ENCODE measurements at regions not wholly inside any gene's neighbourhood (a gene's known extent, or its start where the extent isn't known, plus 50 kb on each side); places are given as distances from the start of the nearest gene placed in this dataset.

DNA sequence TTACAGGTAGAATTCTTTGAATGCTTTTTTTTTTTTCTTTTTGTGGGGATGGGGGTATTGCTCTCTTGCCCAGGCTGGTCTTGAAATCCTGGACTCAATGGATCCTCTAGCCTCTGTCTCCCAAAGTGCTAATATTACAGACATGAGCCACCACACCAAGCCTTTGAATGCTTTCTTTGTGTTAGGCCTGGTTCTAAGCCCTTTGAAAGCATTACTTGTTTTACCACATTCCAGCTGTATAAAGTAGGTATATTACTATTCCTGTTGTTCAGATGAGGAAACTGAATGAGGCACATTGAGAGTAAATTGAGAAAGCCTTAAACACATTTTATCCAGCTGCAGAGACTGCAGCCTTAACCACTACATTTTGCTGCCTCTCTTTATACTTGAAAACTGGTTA, 841.8 kb upstream of the ADGRL4 start:
- intact Hi-C loops (cut with DNase I) = no loop called here
- FAIRE-seq = no peak

DNA sequence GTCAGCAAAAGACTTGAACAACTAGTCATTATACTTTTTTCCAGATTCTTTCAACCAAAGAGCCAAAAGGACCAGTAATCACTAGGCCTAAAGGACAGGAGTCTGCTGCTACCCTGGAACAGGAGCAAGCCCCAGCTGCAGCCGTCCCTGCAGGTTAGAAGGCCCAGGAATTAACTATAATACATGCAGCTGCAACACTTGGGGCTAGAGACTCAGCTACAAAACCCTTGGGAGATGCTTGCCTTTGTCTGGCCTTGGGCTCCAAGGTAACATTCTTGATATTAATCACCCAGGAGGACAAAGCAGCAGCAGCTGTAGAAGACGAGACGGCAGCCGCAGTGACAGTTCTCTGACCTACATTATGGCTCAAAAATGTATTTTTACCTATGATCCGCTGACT, 841.2 kb upstream of the ADGRL4 start:
- no peak for FAIRE-seq
- intact Hi-C loops (cut with DNase I) = no loop called here

More for the DNA sequence above, 841.8 kb upstream of the ADGRL4 start:
- Histone ChIP-seq H3K36me3 (ENCODE audit: control insufficient read depth in 2 of 3, insufficient read depth in 3 of 3, low read length in 3 of 3) (no peaks in the 10 kb centered on the region), H3K9me3 (ENCODE audit: control insufficient read depth in 2 of 3, insufficient read depth in 1 of 3, low read length in 3 of 3) (no peaks in the 10 kb centered on the region), H3K27ac (ENCODE audit: low read depth in 2 of 2, low read length in 2 of 2) (no peak overlapping the region), H3K4me1 (ENCODE audit: control insufficient read depth in 2 of 3, insufficient read depth in 2 of 3, low read depth in 1 of 3, low read length in 3 of 3) (no peaks in the 10 kb centered on the region), H3K4me3 (ENCODE audit: low read length in 3 of 3) (no peak overlapping the region), H3K27me3 (ENCODE audit: control insufficient read depth, insufficient read depth, low read length) (no peaks in the 10 kb centered on the region), H3K9ac (ENCODE audit: low read length in 3 of 3) (no peak overlapping the region)
- TF ChIP-seq, protein P1, sequence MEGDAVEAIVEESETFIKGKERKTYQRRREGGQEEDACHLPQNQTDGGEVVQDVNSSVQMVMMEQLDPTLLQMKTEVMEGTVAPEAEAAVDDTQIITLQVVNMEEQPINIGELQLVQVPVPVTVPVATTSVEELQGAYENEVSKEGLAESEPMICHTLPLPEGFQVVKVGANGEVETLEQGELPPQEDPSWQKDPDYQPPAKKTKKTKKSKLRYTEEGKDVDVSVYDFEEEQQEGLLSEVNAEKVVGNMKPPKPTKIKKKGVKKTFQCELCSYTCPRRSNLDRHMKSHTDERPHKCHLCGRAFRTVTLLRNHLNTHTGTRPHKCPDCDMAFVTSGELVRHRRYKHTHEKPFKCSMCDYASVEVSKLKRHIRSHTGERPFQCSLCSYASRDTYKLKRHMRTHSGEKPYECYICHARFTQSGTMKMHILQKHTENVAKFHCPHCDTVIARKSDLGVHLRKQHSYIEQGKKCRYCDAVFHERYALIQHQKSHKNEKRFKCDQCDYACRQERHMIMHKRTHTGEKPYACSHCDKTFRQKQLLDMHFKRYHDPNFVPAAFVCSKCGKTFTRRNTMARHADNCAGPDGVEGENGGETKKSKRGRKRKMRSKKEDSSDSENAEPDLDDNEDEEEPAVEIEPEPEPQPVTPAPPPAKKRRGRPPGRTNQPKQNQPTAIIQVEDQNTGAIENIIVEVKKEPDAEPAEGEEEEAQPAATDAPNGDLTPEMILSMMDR (IDR thresholded peaks at IDR 0.05; ENCODE audit: borderline replicate concordance, extremely low read depth, insufficient read depth) = no peak
- DNase-seq = no peak

DNA sequence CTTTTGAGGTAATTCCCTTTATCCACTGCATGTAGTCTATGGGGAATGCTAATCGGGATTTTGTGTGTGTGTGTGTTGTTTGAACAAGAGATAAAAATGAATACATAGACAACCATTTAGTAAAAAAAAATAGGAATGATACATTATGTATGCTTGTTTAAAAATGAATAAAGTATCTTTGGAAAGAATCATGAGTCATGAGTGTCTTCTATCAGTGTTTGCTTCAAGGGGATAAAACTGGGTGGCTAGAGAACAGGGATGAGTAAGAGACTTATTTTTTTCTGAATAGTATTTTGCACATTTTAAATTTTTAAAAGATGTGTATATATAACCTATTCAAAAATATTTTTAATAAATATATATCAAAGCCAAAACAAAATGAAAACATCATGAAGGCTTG, 839.4 kb upstream of the ADGRL4 start:
- FAIRE-seq (no peak), DNase-seq (no peak)
- TF ChIP-seq, protein P1 (IDR thresholded peaks at IDR 0.05; ENCODE audit: borderline replicate concordance, extremely low read depth, insufficient read depth) = no peak
- no peaks in the 10 kb centered on the region for H3K36me3 ChIP-seq (ENCODE audit: control insufficient read depth in 2 of 3, insufficient read depth in 3 of 3, low read length in 3 of 3)
- no peak overlapping the region for H3K9ac ChIP-seq (ENCODE audit: low read length in 3 of 3)
- no peaks in the 10 kb centered on the region for H3K9me3 ChIP-seq (ENCODE audit: control insufficient read depth in 2 of 3, insufficient read depth in 1 of 3, low read length in 3 of 3)
- no peak overlapping the region for H3K4me3 ChIP-seq (ENCODE audit: low read length in 3 of 3)
- intact Hi-C loops (cut with DNase I) = no loop called here
- H3K4me1 ChIP-seq (ENCODE audit: control insufficient read depth in 2 of 3, insufficient read depth in 2 of 3, low read depth in 1 of 3, low read length in 3 of 3) = no peaks in the 10 kb centered on the region
- no peak overlapping the region for H3K27ac ChIP-seq (ENCODE audit: low read depth in 2 of 2, low read length in 2 of 2)
- no peaks in the 10 kb centered on the region for H3K27me3 ChIP-seq (ENCODE audit: control insufficient read depth, insufficient read depth, low read length)

More for the DNA sequence above, 841.2 kb upstream of the ADGRL4 start:
- Histone ChIP-seq H3K36me3 (ENCODE audit: control insufficient read depth in 2 of 3, insufficient read depth in 3 of 3, low read length in 3 of 3) (no peaks in the 10 kb centered on the region), H3K27me3 (ENCODE audit: control insufficient read depth, insufficient read depth, low read length) (no peaks in the 10 kb centered on the region), H3K4me1 (ENCODE audit: control insufficient read depth in 2 of 3, insufficient read depth in 2 of 3, low read depth in 1 of 3, low read length in 3 of 3) (no peaks in the 10 kb centered on the region), H3K9ac (ENCODE audit: low read length in 3 of 3) (no peak overlapping the region), H3K4me3 (ENCODE audit: low read length in 3 of 3) (no peak overlapping the region), H3K9me3 (ENCODE audit: control insufficient read depth in 2 of 3, insufficient read depth in 1 of 3, low read length in 3 of 3) (no peaks in the 10 kb centered on the region), H3K27ac (ENCODE audit: low read depth in 2 of 2, low read length in 2 of 2) (no peak overlapping the region)
- peak in 1 of 5 donors; percentile 16 for DNase-seq
- TF ChIP-seq, protein P1 (IDR thresholded peaks at IDR 0.05; ENCODE audit: borderline replicate concordance, extremely low read depth, insufficient read depth) = no peak

DNA sequence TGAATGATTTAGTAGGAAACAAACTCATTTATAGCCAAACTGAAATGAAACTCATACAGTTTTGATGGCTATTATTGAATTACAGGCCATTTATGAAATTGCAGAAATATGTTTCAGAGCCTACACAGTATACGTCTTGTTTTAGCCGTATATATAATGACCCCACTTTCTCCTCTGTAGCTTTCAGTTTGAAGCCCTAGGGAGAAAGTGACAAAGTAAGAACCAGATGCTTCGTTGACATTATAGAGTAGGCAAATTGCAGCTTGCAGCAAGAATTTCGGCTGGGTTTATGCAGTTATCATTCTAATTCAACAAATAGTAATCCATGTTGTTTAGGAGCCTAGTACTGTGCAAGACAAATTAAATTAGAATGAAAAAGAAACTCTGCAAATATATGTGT, 836.3 kb upstream of the ADGRL4 start:
- TF ChIP-seq, protein P1 (IDR thresholded peaks at IDR 0.05; ENCODE audit: borderline replicate concordance, extremely low read depth, insufficient read depth) = no peak
- Histone ChIP-seq H3K4me3 (ENCODE audit: low read length in 3 of 3) (no peak overlapping the region), H3K27ac (ENCODE audit: low read depth in 2 of 2, low read length in 2 of 2) (no peak overlapping the region), H3K27me3 (ENCODE audit: control insufficient read depth, insufficient read depth, low read length) (no peaks in the 10 kb centered on the region), H3K36me3 (ENCODE audit: control insufficient read depth in 2 of 3, insufficient read depth in 3 of 3, low read length in 3 of 3) (no peaks in the 10 kb centered on the region), H3K9me3 (ENCODE audit: control insufficient read depth in 2 of 3, insufficient read depth in 1 of 3, low read length in 3 of 3) (no peaks in the 10 kb centered on the region), H3K4me1 (ENCODE audit: control insufficient read depth in 2 of 3, insufficient read depth in 2 of 3, low read depth in 1 of 3, low read length in 3 of 3) (no peaks in the 10 kb centered on the region), H3K9ac (ENCODE audit: low read length in 3 of 3) (no peak overlapping the region)
- FAIRE-seq (no peak), DNase-seq (no peak)
- intact Hi-C loops (cut with DNase I) = no loop called here

All from kidney (tissue), 13 donors.